Peyer's patch (tissue), 4 donors: ENCODE measurements at regions not wholly inside any gene's neighbourhood (a gene's known extent, or its start where the extent isn't known, plus 50 kb on each side); places are given as distances from the start of the nearest gene placed in this dataset.

ENCODE experiments used
- DNase-seq, 3 donors: peaks; one replicate each; pipeline ENCODE4 v3.0.0-alpha.2; 2017 to 2019
- H3K27ac ChIP-seq, 4 donors: fragments of 200-600 bp; sonication (generic); one replicate each; pipeline ENCODE4 v1.5.1; 2016 to 2019
- H3K27me3 ChIP-seq, 2 donors: fragments of 200-600 bp; sonication (generic); one replicate each; pipeline ENCODE4 v1.5.1; 2019
- H3K36me3 ChIP-seq, 3 donors: fragments of 200-600 bp; sonication (generic); one replicate each; pipeline ENCODE4 v1.5.1; 2016 to 2019
- H3K4me1 ChIP-seq, 4 donors: fragments of 200-600 bp; sonication (generic); one replicate each; pipeline ENCODE4 v1.5.1; 2016 to 2019
- H3K4me3 ChIP-seq, 4 donors: fragments of 200-600 bp; sonication (generic); 1 replicate in 3 of 4; 2 replicates in 1 of 4; pipeline ENCODE4 v1.5.1; 2016 to 2019; ENCODE audit warnings: mild to moderate bottlenecking in 1 of 4
- H3K9me3 ChIP-seq, 4 donors: fragments of 200-600 bp; sonication (generic); one replicate each; pipeline ENCODE4 v1.5.1; 2016 to 2019; ENCODE audit warnings: mild to moderate bottlenecking in 1 of 4
- POLR2A ChIP-seq, 2 donors: fragments of 450-650 bp; IDR thresholded peaks; one replicate each; pipeline ENCODE4 v1.5.1; 2017; ENCODE audit warnings: antibody characterized with exemption in 2 of 2, mild to moderate bottlenecking in 2 of 2, moderate library complexity in 2 of 2
- TF ChIP-seq, protein P1 (sequence below), 6 experiments: fragments of 450-650 bp in 4 of 6; fragments of 200-600 bp in 2 of 6; sonication (generic) in 1 of 6; IDR thresholded peaks; one replicate each; pipeline ENCODE4 v1.5.1; 2017 to 2019; ENCODE audit warnings: antibody characterized with exemption in 6 of 6, mild to moderate bottlenecking in 3 of 6, moderate library complexity in 1 of 6

DNA sequence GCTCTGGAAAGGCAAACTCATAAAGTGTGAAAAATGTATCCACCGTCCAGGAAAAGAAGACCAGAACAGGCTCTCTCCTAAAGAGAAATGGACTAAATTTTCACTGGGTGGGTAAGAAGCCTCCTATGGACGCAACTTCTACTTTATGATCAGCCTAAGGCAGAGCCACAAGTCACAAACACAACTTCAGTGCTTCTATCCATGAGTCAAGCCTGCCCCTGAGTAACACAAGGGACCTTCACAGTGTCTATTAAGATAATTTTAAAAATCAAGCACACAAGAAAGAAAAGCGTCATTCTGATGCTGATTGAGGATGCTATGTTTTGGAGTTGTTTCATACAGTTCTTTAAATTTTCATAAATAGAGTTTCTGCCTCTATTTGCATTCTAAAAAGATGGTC, 601.7 kb upstream of the ARID1B start:
- no peak overlapping the region for H3K27ac ChIP-seq
- no peak for TF ChIP-seq POLR2A (IDR thresholded peaks at IDR 0.05)
- TF ChIP-seq, protein P1, sequence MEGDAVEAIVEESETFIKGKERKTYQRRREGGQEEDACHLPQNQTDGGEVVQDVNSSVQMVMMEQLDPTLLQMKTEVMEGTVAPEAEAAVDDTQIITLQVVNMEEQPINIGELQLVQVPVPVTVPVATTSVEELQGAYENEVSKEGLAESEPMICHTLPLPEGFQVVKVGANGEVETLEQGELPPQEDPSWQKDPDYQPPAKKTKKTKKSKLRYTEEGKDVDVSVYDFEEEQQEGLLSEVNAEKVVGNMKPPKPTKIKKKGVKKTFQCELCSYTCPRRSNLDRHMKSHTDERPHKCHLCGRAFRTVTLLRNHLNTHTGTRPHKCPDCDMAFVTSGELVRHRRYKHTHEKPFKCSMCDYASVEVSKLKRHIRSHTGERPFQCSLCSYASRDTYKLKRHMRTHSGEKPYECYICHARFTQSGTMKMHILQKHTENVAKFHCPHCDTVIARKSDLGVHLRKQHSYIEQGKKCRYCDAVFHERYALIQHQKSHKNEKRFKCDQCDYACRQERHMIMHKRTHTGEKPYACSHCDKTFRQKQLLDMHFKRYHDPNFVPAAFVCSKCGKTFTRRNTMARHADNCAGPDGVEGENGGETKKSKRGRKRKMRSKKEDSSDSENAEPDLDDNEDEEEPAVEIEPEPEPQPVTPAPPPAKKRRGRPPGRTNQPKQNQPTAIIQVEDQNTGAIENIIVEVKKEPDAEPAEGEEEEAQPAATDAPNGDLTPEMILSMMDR (IDR thresholded peaks at IDR 0.05), result no peak

DNA sequence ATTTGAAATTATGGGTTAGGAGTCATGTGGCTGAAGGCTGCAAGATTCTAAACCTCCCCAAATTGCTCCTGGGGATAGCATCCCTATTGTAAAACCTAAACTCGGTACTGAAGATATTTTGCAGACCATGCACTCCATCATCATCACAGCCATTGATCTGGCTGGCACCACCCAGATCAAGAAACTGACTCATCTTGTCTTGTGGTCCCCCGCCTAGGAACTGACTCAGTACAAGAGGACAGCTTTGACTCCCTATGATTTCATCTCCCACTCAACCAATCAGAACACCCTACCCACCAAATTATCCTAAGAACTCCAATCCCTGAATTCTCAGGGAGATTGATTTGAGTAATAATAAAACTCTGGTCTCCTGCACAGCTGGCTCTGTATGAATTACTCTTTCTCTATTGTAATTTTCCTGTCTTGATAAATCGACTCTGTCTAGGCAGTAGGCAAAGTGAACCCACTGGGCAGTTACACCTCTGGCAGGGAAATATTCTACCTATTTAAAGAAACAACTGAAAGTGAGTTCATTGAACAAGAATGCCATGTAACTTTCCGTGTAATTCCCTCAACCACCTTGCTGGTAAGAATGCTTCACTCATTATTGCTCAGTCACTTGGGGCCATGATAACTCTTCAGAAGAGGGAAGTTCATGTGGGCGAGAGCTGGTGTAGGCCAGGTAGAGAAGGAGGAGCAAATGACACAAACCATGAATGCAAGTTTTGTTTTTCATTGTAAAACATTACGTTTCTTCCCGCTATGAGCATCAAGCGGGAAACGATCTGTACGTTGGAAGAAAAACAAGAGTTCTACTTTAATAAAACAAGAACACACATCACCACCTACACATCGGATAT, 602.9 kb upstream of the ARID1B start:
- TF ChIP-seq POLR2A (IDR thresholded peaks at IDR 0.05), result no peak
- TF ChIP-seq, protein P1 (IDR thresholded peaks at IDR 0.05), result no peak
- H3K4me1 ChIP-seq, result no peaks in the 10 kb centered on the region
- no peaks in the 10 kb centered on the region for H3K36me3 ChIP-seq
- no peaks in the 10 kb centered on the region for H3K9me3 ChIP-seq
- no peaks in the 10 kb centered on the region for H3K27me3 ChIP-seq
- no peak for DNase-seq
- no peak overlapping the region for H3K27ac ChIP-seq
- H3K4me3 ChIP-seq, result no peak overlapping the region

More for the DNA sequence above, 601.7 kb upstream of the ARID1B start:
- DNase-seq, result no peak
- Histone ChIP-seq H3K36me3 (no peaks in the 10 kb centered on the region), H3K4me3 (no peak overlapping the region), H3K27me3 (no peaks in the 10 kb centered on the region), H3K4me1 (no peaks in the 10 kb centered on the region), H3K9me3 (no peaks in the 10 kb centered on the region)

DNA sequence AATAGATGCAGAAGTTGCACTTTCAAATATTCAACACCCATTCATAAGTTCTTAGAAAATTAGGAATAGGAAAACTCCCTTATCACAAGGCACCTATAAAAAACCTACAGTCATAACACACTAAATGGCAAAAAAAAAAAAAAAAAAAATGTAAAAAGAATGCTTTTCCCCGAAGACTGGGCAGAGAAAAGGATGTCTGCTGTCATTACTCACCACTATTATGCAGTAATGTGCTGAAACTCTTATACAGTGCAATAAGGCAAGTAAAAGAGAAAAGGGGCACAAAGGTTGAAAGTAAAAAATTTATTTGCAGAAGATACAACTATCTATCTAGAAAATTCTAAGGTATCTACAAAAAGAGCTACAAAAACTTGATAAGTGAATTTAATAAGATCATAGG, 607.8 kb upstream of the ARID1B start:
- H3K36me3 ChIP-seq, result no peaks in the 10 kb centered on the region
- H3K4me3 ChIP-seq, result no peak overlapping the region
- no peaks in the 10 kb centered on the region for H3K27me3 ChIP-seq
- no peak overlapping the region for H3K27ac ChIP-seq
- no peaks in the 10 kb centered on the region for H3K9me3 ChIP-seq
- no peak for DNase-seq
- H3K4me1 ChIP-seq, result no peaks in the 10 kb centered on the region
- TF ChIP-seq, protein P1 (IDR thresholded peaks at IDR 0.05), result no peak
- TF ChIP-seq POLR2A (IDR thresholded peaks at IDR 0.05), result no peak

DNA sequence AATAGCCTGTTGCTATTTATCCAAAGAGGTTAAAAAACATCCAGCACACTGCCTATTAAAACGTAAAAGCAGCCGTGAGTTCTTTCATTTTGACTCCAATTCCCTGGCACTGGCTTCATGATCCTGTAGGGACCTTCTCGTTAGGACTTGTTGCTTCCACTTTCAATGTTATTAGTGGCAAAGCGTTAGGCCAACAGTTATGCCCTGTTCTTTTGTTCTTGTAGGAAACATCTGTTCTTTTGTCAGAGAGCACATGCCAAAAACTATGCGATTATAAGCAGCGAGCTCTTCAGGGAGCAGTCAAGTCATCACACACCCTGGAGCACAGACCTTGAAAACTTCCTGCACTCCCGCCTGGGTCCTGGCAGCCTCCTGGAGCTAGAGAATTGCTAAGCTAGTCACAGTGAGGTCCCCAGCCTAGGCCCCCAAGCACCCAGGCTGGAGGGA, 609.5 kb upstream of the ARID1B start:
- H3K9me3 ChIP-seq, result no peaks in the 10 kb centered on the region
- no peaks in the 10 kb centered on the region for H3K4me1 ChIP-seq
- peak overlapping the region in 3 of 4 donors; percentile 39 to 65 (median 47) for H3K27ac ChIP-seq
- peak overlapping the region in 2 of 4 donors; percentile 9 to 18 for H3K4me3 ChIP-seq
- no peaks in the 10 kb centered on the region for H3K27me3 ChIP-seq
- no peaks in the 10 kb centered on the region for H3K36me3 ChIP-seq
- DNase-seq, result no peak
- TF ChIP-seq POLR2A (IDR thresholded peaks at IDR 0.05), result no peak
- TF ChIP-seq, protein P1 (IDR thresholded peaks at IDR 0.05), result no peak

DNA sequence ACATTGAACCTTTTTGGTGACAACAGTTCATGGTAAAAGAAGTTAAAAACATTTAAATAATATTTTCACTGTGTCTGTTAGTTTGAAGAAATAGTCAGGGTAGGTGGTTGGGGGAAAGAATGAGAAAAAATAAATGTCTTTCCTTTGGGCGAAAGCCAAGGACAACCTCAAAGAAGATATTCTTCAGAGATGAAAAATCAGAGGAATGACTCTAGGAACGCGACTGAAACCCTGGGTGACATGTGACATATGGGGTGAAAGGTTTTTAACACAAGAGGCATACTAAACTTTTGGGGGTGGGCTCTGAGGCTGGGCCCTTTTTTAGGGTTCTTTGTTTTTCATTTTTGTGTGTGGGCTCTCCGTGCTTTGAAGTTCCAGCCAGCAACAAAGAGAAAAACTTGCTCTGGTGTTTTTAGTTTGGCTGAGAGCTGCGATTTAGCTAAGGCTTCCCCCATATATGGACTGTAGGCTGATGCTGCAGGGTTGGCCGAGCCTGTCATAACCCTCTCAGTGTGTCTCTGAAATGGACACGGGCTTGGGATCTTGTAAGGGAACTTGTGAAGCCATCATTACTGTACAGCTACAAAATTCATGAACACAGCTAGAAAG, 610.1 kb upstream of the ARID1B start:
- peak overlapping the region in 3 of 4 donors; percentile 39 to 65 (median 47) for H3K27ac ChIP-seq
- no peak for DNase-seq
- H3K27me3 ChIP-seq, result no peaks in the 10 kb centered on the region
- no peaks in the 10 kb centered on the region for H3K9me3 ChIP-seq
- H3K4me1 ChIP-seq, result no peaks in the 10 kb centered on the region
- TF ChIP-seq, protein P1 (IDR thresholded peaks at IDR 0.05), result no peak
- TF ChIP-seq POLR2A (IDR thresholded peaks at IDR 0.05), result no peak
- no peaks in the 10 kb centered on the region for H3K36me3 ChIP-seq
- H3K4me3 ChIP-seq, result peak overlapping the region in 2 of 4 donors; percentile 9 to 18
